ENCODE measurements at regions not wholly inside any gene's neighbourhood (a gene's known extent, or its start where the extent isn't known, plus 50 kb on each side); places are given as distances from the start of the nearest gene placed in this dataset.

DNA sequence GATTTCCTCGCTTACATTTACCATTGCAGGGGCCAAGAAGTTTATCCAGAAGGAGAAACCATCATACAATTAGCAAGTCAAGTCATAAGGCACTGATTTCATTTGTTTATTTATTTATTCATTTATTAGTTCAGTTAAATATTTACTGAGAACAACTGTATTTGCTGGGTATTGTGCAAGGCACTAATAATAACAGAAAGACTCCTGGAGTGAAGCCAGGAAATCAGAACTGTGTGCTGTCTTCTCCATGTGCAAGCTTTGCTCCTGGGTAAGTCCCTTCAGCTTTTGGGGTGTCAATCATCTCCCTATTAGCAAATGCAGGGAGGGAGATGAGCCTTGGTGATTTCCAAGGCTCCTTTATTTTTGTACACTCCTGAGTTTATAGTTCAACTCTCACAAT lies 341.6 kb upstream of the MEIS1 start:
- TF ChIP-seq CTCF (conservative IDR thresholded peaks at IDR 0.05), result no peak
- no peak for TF ChIP-seq ZFX (IDR thresholded peaks at IDR 0.05)

Measured in C4-2B (cell line).